ENCODE measurements at regions not wholly inside any gene's neighbourhood (a gene's known extent, or its start where the extent isn't known, plus 50 kb on each side); places are given as distances from the start of the nearest gene placed in this dataset.

- Histone ChIP-seq H3K27me3 (ENCODE audit: control insufficient read depth, insufficient read depth, low read length) (peaks cover 6% of the 10 kb centered on the region), H3K4me3 (ENCODE audit: low read depth, low read length) (peak overlapping the region; percentile 24), H3K36me3 (ENCODE audit: control insufficient read depth, insufficient read depth, low read length) (no peaks in the 10 kb centered on the region), H3K9ac (ENCODE audit: low read depth, low read length) (no peak overlapping the region), H3K9me3 (ENCODE audit: control insufficient read depth, insufficient read depth, low read length) (no peaks in the 10 kb centered on the region), H3K4me1 (ENCODE audit: control insufficient read depth, insufficient read depth, low read length) (peaks cover 6% of the 10 kb centered on the region)
Measured at GRCh38 chr21:41068967-41069642, 98.9 kb upstream of the BACE2 start.

GRCh38 chr21:41070284-41070683 is 97.7 kb upstream of the BACE2 start:
- peaks cover 6% of the 10 kb centered on the region for H3K27me3 ChIP-seq (ENCODE audit: control insufficient read depth, insufficient read depth, low read length)

GRCh38 chr21:41071258-41072171 is 96.4 kb upstream of the BACE2 start:
- Histone ChIP-seq H3K4me3 (ENCODE audit: low read depth, low read length) (no peak overlapping the region), H3K9ac (ENCODE audit: low read depth, low read length) (no peak overlapping the region), H3K27me3 (ENCODE audit: control insufficient read depth, insufficient read depth, low read length) (peaks cover 6% of the 10 kb centered on the region), H3K36me3 (ENCODE audit: control insufficient read depth, insufficient read depth, low read length) (no peaks in the 10 kb centered on the region), H3K9me3 (ENCODE audit: control insufficient read depth, insufficient read depth, low read length) (no peaks in the 10 kb centered on the region), H3K4me1 (ENCODE audit: control insufficient read depth, insufficient read depth, low read length) (peaks cover 6% of the 10 kb centered on the region)

More at GRCh38 chr21:41070284-41070683, 97.7 kb upstream of the BACE2 start:
- no peaks in the 10 kb centered on the region for H3K9me3 ChIP-seq (ENCODE audit: control insufficient read depth, insufficient read depth, low read length)
- peaks cover 6% of the 10 kb centered on the region for H3K4me1 ChIP-seq (ENCODE audit: control insufficient read depth, insufficient read depth, low read length)
- no peaks in the 10 kb centered on the region for H3K36me3 ChIP-seq (ENCODE audit: control insufficient read depth, insufficient read depth, low read length)
- H3K4me3 ChIP-seq (ENCODE audit: low read depth, low read length) = no peak overlapping the region
- no peak overlapping the region for H3K9ac ChIP-seq (ENCODE audit: low read depth, low read length)

GRCh38 chr21:41073558-41073957 is 94.4 kb upstream of the BACE2 start:
- Histone ChIP-seq H3K4me3 (ENCODE audit: low read depth, low read length) (no peak overlapping the region), H3K9ac (ENCODE audit: low read depth, low read length) (no peak overlapping the region), H3K27me3 (ENCODE audit: control insufficient read depth, insufficient read depth, low read length) (peaks cover 3% of the 10 kb centered on the region), H3K9me3 (ENCODE audit: control insufficient read depth, insufficient read depth, low read length) (no peaks in the 10 kb centered on the region), H3K36me3 (ENCODE audit: control insufficient read depth, insufficient read depth, low read length) (no peaks in the 10 kb centered on the region), H3K4me1 (ENCODE audit: control insufficient read depth, insufficient read depth, low read length) (peaks cover 4% of the 10 kb centered on the region)

GRCh38 chr21:41074396-41075184 is 93.4 kb upstream of the BACE2 start:
- H3K9ac ChIP-seq (ENCODE audit: low read depth, low read length) = no peak overlapping the region

GRCh38 chr21:41075656-41076055 is 92.3 kb upstream of the BACE2 start:
- Histone ChIP-seq H3K9me3 (ENCODE audit: control insufficient read depth, insufficient read depth, low read length) (no peaks in the 10 kb centered on the region), H3K27me3 (ENCODE audit: control insufficient read depth, insufficient read depth, low read length) (no peaks in the 10 kb centered on the region), H3K4me1 (ENCODE audit: control insufficient read depth, insufficient read depth, low read length) (peaks cover 2% of the 10 kb centered on the region)

More at GRCh38 chr21:41074396-41075184, 93.4 kb upstream of the BACE2 start:
- H3K4me1 ChIP-seq (ENCODE audit: control insufficient read depth, insufficient read depth, low read length) = peaks cover 2% of the 10 kb centered on the region
- no peaks in the 10 kb centered on the region for H3K27me3 ChIP-seq (ENCODE audit: control insufficient read depth, insufficient read depth, low read length)
- H3K4me3 ChIP-seq (ENCODE audit: low read depth, low read length) = no peak overlapping the region
- H3K9me3 ChIP-seq (ENCODE audit: control insufficient read depth, insufficient read depth, low read length) = no peaks in the 10 kb centered on the region
- no peaks in the 10 kb centered on the region for H3K36me3 ChIP-seq (ENCODE audit: control insufficient read depth, insufficient read depth, low read length)

GRCh38 chr21:41076064-41076463 is 91.9 kb upstream of the BACE2 start:
- Histone ChIP-seq H3K36me3 (ENCODE audit: control insufficient read depth, insufficient read depth, low read length) (no peaks in the 10 kb centered on the region), H3K4me3 (ENCODE audit: low read depth, low read length) (no peak overlapping the region), H3K9ac (ENCODE audit: low read depth, low read length) (no peak overlapping the region), H3K9me3 (ENCODE audit: control insufficient read depth, insufficient read depth, low read length) (no peaks in the 10 kb centered on the region), H3K27me3 (ENCODE audit: control insufficient read depth, insufficient read depth, low read length) (no peaks in the 10 kb centered on the region), H3K4me1 (ENCODE audit: control insufficient read depth, insufficient read depth, low read length) (peaks cover 2% of the 10 kb centered on the region)

More at GRCh38 chr21:41075656-41076055, 92.3 kb upstream of the BACE2 start:
- Histone ChIP-seq H3K4me3 (ENCODE audit: low read depth, low read length) (no peak overlapping the region), H3K9ac (ENCODE audit: low read depth, low read length) (no peak overlapping the region), H3K36me3 (ENCODE audit: control insufficient read depth, insufficient read depth, low read length) (no peaks in the 10 kb centered on the region)

GRCh38 chr21:41079159-41079558 is 88.8 kb upstream of the BACE2 start:
- Histone ChIP-seq H3K9me3 (ENCODE audit: control insufficient read depth, insufficient read depth, low read length) (no peaks in the 10 kb centered on the region), H3K9ac (ENCODE audit: low read depth, low read length) (no peak overlapping the region), H3K4me1 (ENCODE audit: control insufficient read depth, insufficient read depth, low read length) (no peaks in the 10 kb centered on the region), H3K27me3 (ENCODE audit: control insufficient read depth, insufficient read depth, low read length) (no peaks in the 10 kb centered on the region), H3K36me3 (ENCODE audit: control insufficient read depth, insufficient read depth, low read length) (no peaks in the 10 kb centered on the region), H3K4me3 (ENCODE audit: low read depth, low read length) (no peak overlapping the region)

- Histone ChIP-seq H3K27me3 (ENCODE audit: control insufficient read depth, insufficient read depth, low read length) (no peaks in the 10 kb centered on the region), H3K9me3 (ENCODE audit: control insufficient read depth, insufficient read depth, low read length) (no peaks in the 10 kb centered on the region), H3K36me3 (ENCODE audit: control insufficient read depth, insufficient read depth, low read length) (no peaks in the 10 kb centered on the region), H3K4me1 (ENCODE audit: control insufficient read depth, insufficient read depth, low read length) (no peaks in the 10 kb centered on the region), H3K4me3 (ENCODE audit: low read depth, low read length) (no peak overlapping the region), H3K9ac (ENCODE audit: low read depth, low read length) (no peak overlapping the region)
Measured at GRCh38 chr21:41080485-41081121, 87.4 kb upstream of the BACE2 start.

- H3K4me1 ChIP-seq (ENCODE audit: control insufficient read depth, insufficient read depth, low read length) = no peaks in the 10 kb centered on the region
- no peaks in the 10 kb centered on the region for H3K9me3 ChIP-seq (ENCODE audit: control insufficient read depth, insufficient read depth, low read length)
- H3K36me3 ChIP-seq (ENCODE audit: control insufficient read depth, insufficient read depth, low read length) = no peaks in the 10 kb centered on the region
- no peak overlapping the region for H3K9ac ChIP-seq (ENCODE audit: low read depth, low read length)
- no peaks in the 10 kb centered on the region for H3K27me3 ChIP-seq (ENCODE audit: control insufficient read depth, insufficient read depth, low read length)
- no peak overlapping the region for H3K4me3 ChIP-seq (ENCODE audit: low read depth, low read length)
Measured at GRCh38 chr21:41086569-41086968, 81.4 kb upstream of the BACE2 start.

- Histone ChIP-seq H3K9ac (ENCODE audit: low read depth, low read length) (no peak overlapping the region), H3K9me3 (ENCODE audit: control insufficient read depth, insufficient read depth, low read length) (no peaks in the 10 kb centered on the region), H3K27me3 (ENCODE audit: control insufficient read depth, insufficient read depth, low read length) (no peaks in the 10 kb centered on the region), H3K4me1 (ENCODE audit: control insufficient read depth, insufficient read depth, low read length) (no peaks in the 10 kb centered on the region), H3K4me3 (ENCODE audit: low read depth, low read length) (no peak overlapping the region), H3K36me3 (ENCODE audit: control insufficient read depth, insufficient read depth, low read length) (no peaks in the 10 kb centered on the region)
Measured at GRCh38 chr21:41090981-41091380, 77.0 kb upstream of the BACE2 start.
